Stimulated activated CD4-positive, alpha-beta T cell treated with anti-CD3 and anti-CD28 coated beads, Interleukin-12 subunit alpha, Interleukin-12 subunit beta, amount 100 ng/mL, for 24 hours (primary cell): ENCODE measurements at regions not wholly inside any gene's neighbourhood (a gene's known extent, or its start where the extent isn't known, plus 50 kb on each side); places are given as distances from the start of the nearest gene placed in this dataset.

Experiments used
- DNase-seq, 2 experiments: peaks; one replicate each; pipeline ENCODE4 v3.0.0-alpha.2; 2020; ENCODE audit warnings: low read depth in 2 of 2

- DNase-seq: no peak
Measured at GRCh38 chr7:121450631-121451198, 54.6 kb upstream of the FAM3C start.

DNA sequence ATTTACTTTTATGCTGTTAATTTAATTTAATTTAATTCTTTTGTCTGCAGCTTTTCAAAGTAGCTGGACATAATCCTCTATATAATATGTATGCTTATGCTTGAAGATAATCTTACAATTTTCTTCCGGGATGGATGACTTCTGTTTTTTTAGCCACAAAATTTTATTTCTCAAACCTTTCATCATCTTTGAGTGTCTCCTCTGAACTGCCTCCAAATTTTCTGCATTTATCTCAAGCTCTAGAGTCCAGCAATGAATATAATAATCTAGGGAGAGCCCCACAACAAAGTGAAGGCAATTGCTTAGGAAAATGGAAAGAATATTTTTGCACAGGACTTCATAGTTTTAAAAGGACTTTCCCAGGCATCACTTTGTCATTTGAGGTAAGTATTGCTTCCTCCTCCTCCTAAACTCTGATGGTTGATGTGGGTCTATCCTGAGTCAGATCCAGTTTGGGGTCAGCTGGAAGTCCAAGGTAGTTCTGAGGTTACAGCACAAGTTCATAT lies 53.7 kb upstream of the FAM3C start:
- no peak for DNase-seq

GRCh38 chr7:121449329-121449728 lies 53.2 kb upstream of the FAM3C start:
- no peak for DNase-seq

DNA sequence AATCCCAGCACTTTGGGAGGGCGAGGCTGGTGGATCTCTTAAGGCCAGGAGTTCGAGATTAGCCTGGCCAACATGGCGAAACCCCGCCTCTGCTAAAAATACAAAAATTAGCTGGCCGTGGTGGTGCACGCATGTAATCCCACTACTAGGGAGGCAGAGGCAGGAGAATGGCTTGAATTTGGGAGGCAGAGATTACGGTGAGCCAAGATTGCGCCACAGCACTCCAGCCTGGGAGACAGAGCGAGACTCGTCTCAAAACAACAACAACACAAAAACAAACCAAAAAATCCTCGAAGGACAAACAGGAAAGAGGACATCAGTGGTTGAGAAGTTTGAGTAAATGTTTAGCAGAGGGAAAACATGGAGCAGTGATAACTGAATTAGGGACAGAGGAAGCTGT lies 52.3 kb upstream of the FAM3C start:
- no peak for DNase-seq

- DNase-seq: no peak
Measured at GRCh38 chr7:121447911-121448300, 51.8 kb upstream of the FAM3C start.

DNA sequence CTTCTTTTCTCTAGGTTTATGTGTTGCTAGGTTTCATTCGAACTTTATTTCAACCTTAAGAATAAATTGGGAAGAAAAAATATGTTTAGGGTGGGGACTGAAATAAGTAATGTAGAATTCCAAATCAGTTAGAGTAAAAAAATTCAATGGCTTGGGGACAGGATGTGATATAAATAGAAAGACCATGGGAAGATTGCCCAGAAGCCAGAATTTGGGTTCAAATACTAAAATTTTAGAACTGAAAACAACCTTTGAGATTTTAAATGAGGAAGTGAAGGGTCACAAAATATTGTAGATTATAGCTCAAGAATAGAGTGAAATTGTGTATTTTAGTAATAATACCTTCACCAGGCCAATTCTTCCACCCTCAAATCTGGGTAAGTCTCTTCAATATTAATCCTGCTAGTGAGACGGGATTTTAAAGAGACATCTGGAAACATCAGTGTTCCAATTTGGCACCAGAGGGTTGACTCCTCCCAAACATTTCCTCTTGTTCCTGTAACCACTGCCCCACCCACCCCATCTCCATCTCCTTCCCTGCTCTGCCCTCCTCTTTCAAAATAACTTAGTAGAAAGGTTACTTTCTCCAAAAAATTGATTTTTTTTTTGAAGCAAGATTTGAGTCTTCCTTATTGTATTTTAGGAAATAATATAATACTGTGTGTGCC lies 51.3 kb upstream of the FAM3C start:
- no peak for DNase-seq

DNA sequence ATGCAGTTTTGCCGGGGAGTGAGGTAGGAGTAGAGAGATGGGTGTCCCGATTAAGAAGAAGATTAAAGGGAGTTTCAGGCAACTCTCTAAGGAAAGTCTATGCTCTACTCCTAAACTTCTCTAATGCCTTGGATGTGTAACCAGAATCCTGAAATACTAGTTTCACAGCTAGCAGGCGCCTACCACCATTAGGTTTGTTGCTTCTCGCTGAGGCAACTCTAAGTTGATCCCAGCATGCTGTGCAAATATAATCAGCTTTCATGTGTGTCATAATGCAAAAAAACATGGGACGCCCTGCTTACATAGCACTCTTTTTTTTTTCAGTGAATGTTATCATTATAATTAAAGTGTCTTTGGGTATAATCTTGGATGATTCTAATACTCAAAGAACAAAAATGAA lies 50.4 kb upstream of the FAM3C start:
- no peak for DNase-seq
